Sigmoid colon (tissue), 4 donors: ENCODE measurements at regions not wholly inside any gene's neighbourhood (a gene's known extent, or its start where the extent isn't known, plus 50 kb on each side); places are given as distances from the start of the nearest gene placed in this dataset.

Experiments
- EP300 ChIP-seq, 4 donors: sonication (generic); formaldehyde crosslinking; IDR thresholded peaks; one replicate each; pipeline ENCODE4 v1.6.1; 2017; ENCODE audit warnings: antibody characterized with exemption in 4 of 4
- POLR2A ChIP-seq, 2 donors: fragments of 450-650 bp; IDR thresholded peaks; one replicate each; pipeline ENCODE4 v1.6.1; 2016; ENCODE audit warnings: antibody characterized with exemption in 2 of 2, mild to moderate bottlenecking in 2 of 2, moderate library complexity in 2 of 2
- TF ChIP-seq, protein P1 (sequence below), 4 experiments: fragments of 450-650 bp in 3 of 4; fragments of 200-600 bp in 1 of 4; IDR thresholded peaks; one replicate each; pipeline ENCODE4 v1.5.1; 2016 to 2019; ENCODE audit warnings: antibody characterized with exemption in 4 of 4, mild to moderate bottlenecking in 3 of 4, moderate library complexity in 2 of 4

DNA sequence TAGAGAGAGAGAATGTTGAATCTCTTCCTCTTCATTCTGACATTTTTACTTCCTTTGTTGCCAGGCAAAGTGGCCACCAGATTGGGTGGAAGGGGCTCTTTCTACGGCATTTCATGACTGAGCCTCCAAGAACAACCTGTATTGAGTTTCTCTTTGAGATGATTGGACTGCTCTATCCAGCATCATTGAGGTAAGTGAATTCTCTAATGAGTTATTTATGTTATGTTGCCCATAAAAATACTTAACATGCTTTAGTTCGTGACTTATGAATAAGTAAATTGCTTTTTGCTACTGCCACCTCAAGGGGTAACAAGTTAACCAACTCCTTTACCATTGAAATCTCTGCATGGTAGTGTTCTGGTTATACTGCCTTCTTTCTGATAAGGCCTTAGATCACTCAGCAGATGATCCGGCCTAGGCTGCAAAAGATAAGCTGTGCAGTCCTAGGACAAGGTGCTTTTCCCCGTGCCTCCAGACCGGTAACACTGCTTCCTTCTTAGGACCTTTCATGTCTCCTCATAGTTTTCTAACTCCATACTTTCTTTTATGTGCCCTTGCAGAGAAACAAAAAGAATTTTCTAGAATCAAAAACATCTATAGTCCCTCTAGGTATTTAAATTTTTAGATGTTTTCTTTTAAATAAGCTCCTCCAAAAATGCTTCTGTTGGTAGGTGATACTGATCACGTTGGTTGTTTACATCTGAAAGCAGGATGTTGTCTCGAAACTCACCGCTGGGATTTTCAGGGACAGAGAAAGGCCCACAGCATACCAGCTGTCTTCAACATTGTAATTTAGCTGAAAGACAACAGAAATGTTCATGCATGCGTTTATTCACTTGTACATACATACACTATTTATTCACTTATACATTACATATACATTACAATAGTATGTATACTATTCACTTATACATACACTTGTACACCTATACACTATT, 157.1 kb upstream of the RBPJ start:
- TF ChIP-seq, protein P1, sequence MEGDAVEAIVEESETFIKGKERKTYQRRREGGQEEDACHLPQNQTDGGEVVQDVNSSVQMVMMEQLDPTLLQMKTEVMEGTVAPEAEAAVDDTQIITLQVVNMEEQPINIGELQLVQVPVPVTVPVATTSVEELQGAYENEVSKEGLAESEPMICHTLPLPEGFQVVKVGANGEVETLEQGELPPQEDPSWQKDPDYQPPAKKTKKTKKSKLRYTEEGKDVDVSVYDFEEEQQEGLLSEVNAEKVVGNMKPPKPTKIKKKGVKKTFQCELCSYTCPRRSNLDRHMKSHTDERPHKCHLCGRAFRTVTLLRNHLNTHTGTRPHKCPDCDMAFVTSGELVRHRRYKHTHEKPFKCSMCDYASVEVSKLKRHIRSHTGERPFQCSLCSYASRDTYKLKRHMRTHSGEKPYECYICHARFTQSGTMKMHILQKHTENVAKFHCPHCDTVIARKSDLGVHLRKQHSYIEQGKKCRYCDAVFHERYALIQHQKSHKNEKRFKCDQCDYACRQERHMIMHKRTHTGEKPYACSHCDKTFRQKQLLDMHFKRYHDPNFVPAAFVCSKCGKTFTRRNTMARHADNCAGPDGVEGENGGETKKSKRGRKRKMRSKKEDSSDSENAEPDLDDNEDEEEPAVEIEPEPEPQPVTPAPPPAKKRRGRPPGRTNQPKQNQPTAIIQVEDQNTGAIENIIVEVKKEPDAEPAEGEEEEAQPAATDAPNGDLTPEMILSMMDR (IDR thresholded peaks at IDR 0.05): no peak
- no peak for TF ChIP-seq POLR2A (IDR thresholded peaks at IDR 0.05)
- no peak for TF ChIP-seq EP300 (IDR thresholded peaks at IDR 0.05)
